ENCODE measurements at regions not wholly inside any gene's neighbourhood (a gene's known extent, or its start where the extent isn't known, plus 50 kb on each side); places are given as distances from the start of the nearest gene placed in this dataset.

GRCh38 chrX:39894683-39895082, 203.1 kb downstream of the BCOR start:
- Histone ChIP-seq H3K4me3 (ENCODE audit: low read depth in 1 of 3, low read length in 3 of 3) (no peak overlapping the region), H3K9ac (ENCODE audit: low read depth in 1 of 2, low read length in 2 of 2) (no peak overlapping the region), H3K27ac (ENCODE audit: low read depth in 1 of 2, low read length in 2 of 2) (no peak overlapping the region), H3K27me3 (ENCODE audit: control insufficient read depth in 4 of 4, insufficient read depth in 4 of 4, low read length in 3 of 4) (no peaks in the 10 kb centered on the region), H3K9me3 (ENCODE audit: control insufficient read depth in 4 of 4, low read length in 3 of 4) (no peaks in the 10 kb centered on the region), H3K36me3 (ENCODE audit: control insufficient read depth in 4 of 4, insufficient read depth in 3 of 4, low read depth in 1 of 4, low read length in 3 of 4) (no peaks in the 10 kb centered on the region), H3K4me1 (ENCODE audit: control insufficient read depth in 4 of 4, insufficient read depth in 4 of 4, low read length in 3 of 4) (peaks cover 0 to 9% (median 3%) of the 10 kb centered on the region in 4 donors)
- WGBS: 71% methylated on average over 4 of the region's 4 CpGs
- DNase-seq (ENCODE audit: low spot score): no peak
- TF ChIP-seq, protein P1, sequence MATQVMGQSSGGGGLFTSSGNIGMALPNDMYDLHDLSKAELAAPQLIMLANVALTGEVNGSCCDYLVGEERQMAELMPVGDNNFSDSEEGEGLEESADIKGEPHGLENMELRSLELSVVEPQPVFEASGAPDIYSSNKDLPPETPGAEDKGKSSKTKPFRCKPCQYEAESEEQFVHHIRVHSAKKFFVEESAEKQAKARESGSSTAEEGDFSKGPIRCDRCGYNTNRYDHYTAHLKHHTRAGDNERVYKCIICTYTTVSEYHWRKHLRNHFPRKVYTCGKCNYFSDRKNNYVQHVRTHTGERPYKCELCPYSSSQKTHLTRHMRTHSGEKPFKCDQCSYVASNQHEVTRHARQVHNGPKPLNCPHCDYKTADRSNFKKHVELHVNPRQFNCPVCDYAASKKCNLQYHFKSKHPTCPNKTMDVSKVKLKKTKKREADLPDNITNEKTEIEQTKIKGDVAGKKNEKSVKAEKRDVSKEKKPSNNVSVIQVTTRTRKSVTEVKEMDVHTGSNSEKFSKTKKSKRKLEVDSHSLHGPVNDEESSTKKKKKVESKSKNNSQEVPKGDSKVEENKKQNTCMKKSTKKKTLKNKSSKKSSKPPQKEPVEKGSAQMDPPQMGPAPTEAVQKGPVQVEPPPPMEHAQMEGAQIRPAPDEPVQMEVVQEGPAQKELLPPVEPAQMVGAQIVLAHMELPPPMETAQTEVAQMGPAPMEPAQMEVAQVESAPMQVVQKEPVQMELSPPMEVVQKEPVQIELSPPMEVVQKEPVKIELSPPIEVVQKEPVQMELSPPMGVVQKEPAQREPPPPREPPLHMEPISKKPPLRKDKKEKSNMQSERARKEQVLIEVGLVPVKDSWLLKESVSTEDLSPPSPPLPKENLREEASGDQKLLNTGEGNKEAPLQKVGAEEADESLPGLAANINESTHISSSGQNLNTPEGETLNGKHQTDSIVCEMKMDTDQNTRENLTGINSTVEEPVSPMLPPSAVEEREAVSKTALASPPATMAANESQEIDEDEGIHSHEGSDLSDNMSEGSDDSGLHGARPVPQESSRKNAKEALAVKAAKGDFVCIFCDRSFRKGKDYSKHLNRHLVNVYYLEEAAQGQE (IDR thresholded peaks at IDR 0.05): no peak
- TF ChIP-seq, protein P2, sequence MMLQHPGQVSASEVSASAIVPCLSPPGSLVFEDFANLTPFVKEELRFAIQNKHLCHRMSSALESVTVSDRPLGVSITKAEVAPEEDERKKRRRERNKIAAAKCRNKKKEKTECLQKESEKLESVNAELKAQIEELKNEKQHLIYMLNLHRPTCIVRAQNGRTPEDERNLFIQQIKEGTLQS (IDR thresholded peaks at IDR 0.05): no peak

- H3K9ac ChIP-seq (ENCODE audit: low read depth in 1 of 2, low read length in 2 of 2): no peak overlapping the region
- TF ChIP-seq TAF1 (conservative IDR thresholded peaks at IDR 0.05) (no peak), FOXA2 (IDR thresholded peaks at IDR 0.05) (no peak), RXRA (IDR thresholded peaks at IDR 0.05) (no peak), GABPA (IDR thresholded peaks at IDR 0.05 in 1 of 2, conservative IDR thresholded peaks at IDR 0.05 in 1 of 2) (no peak), ZBTB33 (IDR thresholded peaks at IDR 0.05) (no peak), SP1 (IDR thresholded peaks at IDR 0.05) (no peak), FOXA1 (IDR thresholded peaks at IDR 0.05) (no peak), NR2F2 (IDR thresholded peaks at IDR 0.05) (no peak), HNF4G (IDR thresholded peaks at IDR 0.05) (no peak)
- TF ChIP-seq, protein P1 (IDR thresholded peaks at IDR 0.05): no peak
- TF ChIP-seq, protein P2 (IDR thresholded peaks at IDR 0.05): no peak
- no peaks in the 10 kb centered on the region for H3K36me3 ChIP-seq (ENCODE audit: control insufficient read depth in 4 of 4, insufficient read depth in 3 of 4, low read depth in 1 of 4, low read length in 3 of 4)
- no peak overlapping the region for H3K4me3 ChIP-seq (ENCODE audit: low read depth in 1 of 3, low read length in 3 of 3)
- no peak for DNase-seq (ENCODE audit: low spot score)
- H3K27me3 ChIP-seq (ENCODE audit: control insufficient read depth in 4 of 4, insufficient read depth in 4 of 4, low read length in 3 of 4): no peaks in the 10 kb centered on the region
- WGBS: 72% methylated on average over 18 of the region's 18 CpGs
- no peaks in the 10 kb centered on the region for H3K9me3 ChIP-seq (ENCODE audit: control insufficient read depth in 4 of 4, low read length in 3 of 4)
- no peak overlapping the region for H3K27ac ChIP-seq (ENCODE audit: low read depth in 1 of 2, low read length in 2 of 2)
- peaks cover 0 to 9% (median 3%) of the 10 kb centered on the region in 4 donors for H3K4me1 ChIP-seq (ENCODE audit: control insufficient read depth in 4 of 4, insufficient read depth in 4 of 4, low read length in 3 of 4)
These were observed 202.3 kb downstream of the BCOR start for GRCh38 chrX:39895218-39896110.
